Activated CD4-positive, alpha-beta memory T cell treated with anti-CD3 and anti-CD28 coated beads for 36 hours (primary cell): ENCODE measurements at regions not wholly inside any gene's neighbourhood (a gene's known extent, or its start where the extent isn't known, plus 50 kb on each side); places are given as distances from the start of the nearest gene placed in this dataset.

Source experiments
- CTCF ChIA-PET: fragments of 350-600 bp; sonication (Branson Sonifier 250); formaldehyde crosslinking; loops from one replicate; lab custom pipeline; 2021; ENCODE audit warnings: antibody characterized with exemption, inconsistent platforms; lab: Charles Lee
- POLR2A ChIA-PET: fragments of 350-600 bp; sonication (Branson Sonifier 250); formaldehyde crosslinking; loops from one replicate; lab custom pipeline; 2021; ENCODE audit warnings: antibody characterized with exemption; lab: Charles Lee
- DNase-seq: peaks from one replicate; pipeline ENCODE4 v3.0.0-alpha.2; 2020
- H3K27ac Mint-ChIP-seq: one replicate; pipeline ENCODE4 v1.8.0; 2021; ENCODE audit warnings: mixed read lengths
- H3K27me3 Mint-ChIP-seq: one replicate; pipeline ENCODE4 v1.8.0; 2021; ENCODE audit warnings: mixed read lengths
- H3K36me3 Mint-ChIP-seq: one replicate; pipeline ENCODE4 v1.8.0; 2021; ENCODE audit warnings: mixed read lengths
- H3K4me1 Mint-ChIP-seq: one replicate; pipeline ENCODE4 v1.8.0; 2021; ENCODE audit warnings: low read depth, mixed read lengths
- H3K4me3 Mint-ChIP-seq: one replicate; pipeline ENCODE4 v1.8.0; 2021; ENCODE audit warnings: mild to moderate bottlenecking, mixed read lengths
- H3K9me3 Mint-ChIP-seq: one replicate; pipeline ENCODE4 v1.8.0; 2021; ENCODE audit warnings: mixed read lengths
- intact Hi-C: fragments of 100-400 bp; cut with micrococcal nuclease; formaldehyde crosslinking; loops from one replicate; pipeline ENCODE4 v1.15.1; 2023

GRCh38 chr7:14045651-14046050 is 56.2 kb upstream of the ETV1 start:
- CTCF ChIA-PET = no interaction called here
- POLR2A ChIA-PET = no interaction called here

DNA sequence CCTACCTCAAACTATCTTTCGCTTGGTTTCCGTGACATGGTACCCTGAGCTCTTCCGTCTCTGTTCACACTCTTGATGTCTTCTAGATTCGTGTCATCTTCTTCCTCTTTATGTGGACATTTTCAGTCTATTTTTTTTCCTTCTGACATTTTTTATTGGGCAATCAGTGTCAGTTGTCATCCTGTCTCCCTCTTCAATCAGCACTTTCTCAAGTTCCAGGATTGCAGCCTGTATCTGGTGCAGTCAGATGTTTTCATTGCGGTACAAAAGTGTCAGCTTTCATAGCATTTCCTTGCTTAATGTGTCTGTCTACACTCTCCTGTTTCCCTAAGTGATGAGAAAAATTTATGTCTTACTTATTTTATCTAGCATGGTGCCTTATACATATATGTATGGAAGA is 51.1 kb upstream of the ETV1 start:
- intact Hi-C loops = no loop called here
- Mint-ChIP-seq H3K9me3 (peaks cover 2% of the 10 kb centered on the region), H3K36me3 (no peaks in the 10 kb centered on the region), H3K4me1 (no peaks in the 10 kb centered on the region), H3K27me3 (no peaks in the 10 kb centered on the region), H3K4me3 (no peak overlapping the region), H3K27ac (no peak overlapping the region)
- DNase-seq = no peak
- ChIA-PET POLR2A (interaction anchor here (0.7 kb wide), 1 partner anchor 1246 kb away, joined by 4 read pairs; no protein-coding TSS in a partner anchor), CTCF (no interaction called here)

More at GRCh38 chr7:14045651-14046050, 56.2 kb upstream of the ETV1 start:
- intact Hi-C loops = no loop called here
- Mint-ChIP-seq H3K9me3 (peaks cover 2% of the 10 kb centered on the region), H3K27me3 (no peaks in the 10 kb centered on the region), H3K4me1 (no peaks in the 10 kb centered on the region), H3K4me3 (no peak overlapping the region), H3K36me3 (no peaks in the 10 kb centered on the region), H3K27ac (no peak overlapping the region)
- no peak for DNase-seq
